NCI-H2029 (cell line): ENCODE measurements at regions not wholly inside any gene's neighbourhood (a gene's known extent, or its start where the extent isn't known, plus 50 kb on each side); places are given as distances from the start of the nearest gene placed in this dataset.

Experiments
- DNase-seq: peaks from one replicate; lab custom pipeline; 2025; lab: John Stamatoyannopoulos, UW

- no peak for DNase-seq
These were observed 144.6 kb downstream of the TPH2 start for GRCh38 chr12:72082986-72083820.

- DNase-seq, result no peak
These were observed 145.4 kb downstream of the TPH2 start for GRCh38 chr12:72084061-72084460.

- DNase-seq, result no peak
These were observed 146.2 kb downstream of the TPH2 start for GRCh38 chr12:72084880-72085279.

GRCh38 chr12:72089678-72090077 is 151.0 kb downstream of the TPH2 start:
- peak; percentile 59 for DNase-seq

- no peak for DNase-seq
These were observed 154.8 kb downstream of the TPH2 start for GRCh38 chr12:72093424-72093823.

GRCh38 chr12:72093930-72094329 is 155.3 kb downstream of the TPH2 start:
- DNase-seq, result peak; percentile 56

- DNase-seq, result peak; percentile 65
These were observed 155.8 kb downstream of the TPH2 start for GRCh38 chr12:72094490-72094889.

- no peak for DNase-seq
These were observed 156.4 kb downstream of the TPH2 start for GRCh38 chr12:72095025-72095424.

- no peak for DNase-seq
These were observed 160.0 kb downstream of the TPH2 start for GRCh38 chr12:72098622-72099021.

GRCh38 chr12:72100854-72101253 is 162.2 kb downstream of the TPH2 start:
- no peak for DNase-seq

- no peak for DNase-seq
These were observed 163.5 kb downstream of the TPH2 start for GRCh38 chr12:72102150-72102549.

- DNase-seq, result no peak
These were observed 166.3 kb upstream of the TRHDE start for GRCh38 chr12:72105849-72106248.

- DNase-seq, result no peak
These were observed 161.1 kb upstream of the TRHDE start for GRCh38 chr12:72110937-72111650.

- no peak for DNase-seq
These were observed 160.5 kb upstream of the TRHDE start for GRCh38 chr12:72111706-72112105.

GRCh38 chr12:72133497-72134055 is 138.6 kb upstream of the TRHDE start:
- DNase-seq, result no peak

GRCh38 chr12:72134246-72135020 is 137.7 kb upstream of the TRHDE start:
- no peak for DNase-seq

GRCh38 chr12:72135021-72135301 is 137.2 kb upstream of the TRHDE start:
- peak; percentile 53 for DNase-seq

GRCh38 chr12:72136792-72137191 is 135.4 kb upstream of the TRHDE start:
- DNase-seq, result no peak

- DNase-seq, result no peak
These were observed 132.8 kb upstream of the TRHDE start for GRCh38 chr12:72139411-72139810.

GRCh38 chr12:72141381-72141780 is 130.8 kb upstream of the TRHDE start:
- no peak for DNase-seq

GRCh38 chr12:72144553-72144952 is 127.6 kb upstream of the TRHDE start:
- DNase-seq, result no peak

GRCh38 chr12:72146495-72146894 is 125.7 kb upstream of the TRHDE start:
- DNase-seq, result no peak

GRCh38 chr12:72148709-72149108 is 123.5 kb upstream of the TRHDE start:
- DNase-seq, result no peak
